ENCODE measurements at regions not wholly inside any gene's neighbourhood (a gene's known extent, or its start where the extent isn't known, plus 50 kb on each side); places are given as distances from the start of the nearest gene placed in this dataset.

GRCh38 chr5:87105577-87105976 is 162.1 kb upstream of the RASA1 start:
- Mint-ChIP-seq H3K9me3 (peaks cover 5% of the 10 kb centered on the region), H3K4me3 (no peak overlapping the region), H3K27me3 (no peaks in the 10 kb centered on the region), H3K27ac (peak overlapping the region in 1 of 2 donors; percentile 12), H3K36me3 (peaks cover 6% of the 10 kb centered on the region), H3K4me1 (ENCODE audit: low read depth in 2 of 2) (peaks cover 28 to 30% of the 10 kb centered on the region in 2 donors)
- DNase-seq (ENCODE audit: low spot score) (no peak), ATAC-seq (no peak)

GRCh38 chr5:87109746-87110145 is 157.9 kb upstream of the RASA1 start:
- Mint-ChIP-seq H3K27me3 (no peaks in the 10 kb centered on the region), H3K9me3 (peaks cover 3% of the 10 kb centered on the region), H3K4me1 (ENCODE audit: low read depth in 2 of 2) (peaks cover 4 to 15% of the 10 kb centered on the region in 2 donors), H3K4me3 (no peak overlapping the region), H3K27ac (no peak overlapping the region), H3K36me3 (peaks cover 6% of the 10 kb centered on the region)
- ATAC-seq (no peak), DNase-seq (ENCODE audit: low spot score) (no peak)

- H3K27me3 Mint-ChIP-seq = no peaks in the 10 kb centered on the region
- no peaks in the 10 kb centered on the region for H3K36me3 Mint-ChIP-seq
- peaks cover 4 to 15% of the 10 kb centered on the region in 2 donors for H3K4me1 Mint-ChIP-seq (ENCODE audit: low read depth in 2 of 2)
- H3K27ac Mint-ChIP-seq = no peak overlapping the region
- no peak for DNase-seq (ENCODE audit: low spot score)
- H3K4me3 Mint-ChIP-seq = no peak overlapping the region
- H3K9me3 Mint-ChIP-seq = no peaks in the 10 kb centered on the region
- no peak for ATAC-seq
Observed at GRCh38 chr5:87110721-87111120, 157.0 kb upstream of the RASA1 start.

- Mint-ChIP-seq H3K4me3 (no peak overlapping the region), H3K36me3 (no peaks in the 10 kb centered on the region), H3K27ac (no peak overlapping the region), H3K4me1 (ENCODE audit: low read depth in 2 of 2) (peaks cover 15 to 31% of the 10 kb centered on the region in 2 donors), H3K27me3 (no peaks in the 10 kb centered on the region), H3K9me3 (no peaks in the 10 kb centered on the region)
- DNase-seq (ENCODE audit: low spot score) (no peak), ATAC-seq (no peak)
Observed at GRCh38 chr5:87113861-87114260, 153.8 kb upstream of the RASA1 start.

GRCh38 chr5:87114631-87115030 is 153.1 kb upstream of the RASA1 start:
- Mint-ChIP-seq H3K4me3 (no peak overlapping the region), H3K4me1 (ENCODE audit: low read depth in 2 of 2) (peaks cover 22 to 39% of the 10 kb centered on the region in 2 donors), H3K36me3 (no peaks in the 10 kb centered on the region), H3K27me3 (no peaks in the 10 kb centered on the region), H3K27ac (peak overlapping the region in 1 of 2 donors; percentile 8), H3K9me3 (peaks cover 3% of the 10 kb centered on the region)
- no peak for DNase-seq (ENCODE audit: low spot score)
- no peak for ATAC-seq

GRCh38 chr5:87115839-87116364 is 151.8 kb upstream of the RASA1 start:
- no peak overlapping the region for H3K4me3 Mint-ChIP-seq
- no peaks in the 10 kb centered on the region for H3K36me3 Mint-ChIP-seq
- H3K9me3 Mint-ChIP-seq = peaks cover 7% of the 10 kb centered on the region
- peaks cover 33 to 52% of the 10 kb centered on the region in 2 donors for H3K4me1 Mint-ChIP-seq (ENCODE audit: low read depth in 2 of 2)
- H3K27me3 Mint-ChIP-seq = no peaks in the 10 kb centered on the region
- DNase-seq (ENCODE audit: low spot score) = no peak
- H3K27ac Mint-ChIP-seq = no peak overlapping the region
- no peak for ATAC-seq

GRCh38 chr5:87116825-87117512 is 150.7 kb upstream of the RASA1 start:
- Mint-ChIP-seq H3K27ac (peak overlapping the region; percentile 15 to 40), H3K27me3 (no peaks in the 10 kb centered on the region)
- peak in 1 of 2 donors; percentile 65 for ATAC-seq

GRCh38 chr5:87119588-87119987 is 148.1 kb upstream of the RASA1 start:
- no peaks in the 10 kb centered on the region for H3K27me3 Mint-ChIP-seq
- H3K27ac Mint-ChIP-seq = peak overlapping the region; percentile 70 to 76

More at GRCh38 chr5:87116825-87117512, 150.7 kb upstream of the RASA1 start:
- DNase-seq (ENCODE audit: low spot score) = no peak
- peak overlapping the region; percentile 4 for H3K4me3 Mint-ChIP-seq
- peaks cover 37 to 62% of the 10 kb centered on the region in 2 donors for H3K4me1 Mint-ChIP-seq (ENCODE audit: low read depth in 2 of 2)
- no peaks in the 10 kb centered on the region for H3K36me3 Mint-ChIP-seq
- H3K9me3 Mint-ChIP-seq = peaks cover 7% of the 10 kb centered on the region

GRCh38 chr5:87120518-87121303 is 147.0 kb upstream of the RASA1 start:
- Mint-ChIP-seq H3K4me3 (peak overlapping the region; percentile 77), H3K9me3 (peaks cover 7% of the 10 kb centered on the region), H3K4me1 (ENCODE audit: low read depth in 2 of 2) (peaks cover 43 to 61% of the 10 kb centered on the region in 2 donors), H3K36me3 (no peaks in the 10 kb centered on the region), H3K27ac (peak overlapping the region; percentile 70 to 76), H3K27me3 (no peaks in the 10 kb centered on the region)
- no peak for DNase-seq (ENCODE audit: low spot score)
- ATAC-seq = peak; percentile 73 to 85

More at GRCh38 chr5:87119588-87119987, 148.1 kb upstream of the RASA1 start:
- ATAC-seq (no peak), DNase-seq (ENCODE audit: low spot score) (no peak)
- peak overlapping the region; percentile 12 for H3K4me3 Mint-ChIP-seq
- H3K9me3 Mint-ChIP-seq = peaks cover 7% of the 10 kb centered on the region
- H3K36me3 Mint-ChIP-seq = no peaks in the 10 kb centered on the region
- H3K4me1 Mint-ChIP-seq (ENCODE audit: low read depth in 2 of 2) = peaks cover 43 to 61% of the 10 kb centered on the region in 2 donors

GRCh38 chr5:87121304-87122150 is 146.2 kb upstream of the RASA1 start:
- H3K9me3 Mint-ChIP-seq = peaks cover 7% of the 10 kb centered on the region
- H3K4me3 Mint-ChIP-seq = peak overlapping the region; percentile 77
- peaks cover 43 to 61% of the 10 kb centered on the region in 2 donors for H3K4me1 Mint-ChIP-seq (ENCODE audit: low read depth in 2 of 2)
- peak overlapping the region; percentile 70 to 76 for H3K27ac Mint-ChIP-seq
- no peaks in the 10 kb centered on the region for H3K36me3 Mint-ChIP-seq
- ATAC-seq (peak; percentile 85 to 94), DNase-seq (ENCODE audit: low spot score) (no peak)
- H3K27me3 Mint-ChIP-seq = no peaks in the 10 kb centered on the region

GRCh38 chr5:87122151-87122977 is 145.3 kb upstream of the RASA1 start:
- DNase-seq (ENCODE audit: low spot score) (no peak), ATAC-seq (peak; percentile 48 to 52)
- H3K27ac Mint-ChIP-seq = peak overlapping the region; percentile 70 to 76
- H3K4me1 Mint-ChIP-seq (ENCODE audit: low read depth in 2 of 2) = peaks cover 40 to 57% of the 10 kb centered on the region in 2 donors
- H3K36me3 Mint-ChIP-seq = no peaks in the 10 kb centered on the region
- H3K27me3 Mint-ChIP-seq = no peaks in the 10 kb centered on the region
- peak overlapping the region; percentile 77 for H3K4me3 Mint-ChIP-seq
- H3K9me3 Mint-ChIP-seq = peaks cover 9% of the 10 kb centered on the region

GRCh38 chr5:87125766-87126165 is 141.9 kb upstream of the RASA1 start:
- Mint-ChIP-seq H3K36me3 (no peaks in the 10 kb centered on the region), H3K4me3 (no peak overlapping the region), H3K27me3 (no peaks in the 10 kb centered on the region), H3K9me3 (peaks cover 2% of the 10 kb centered on the region), H3K4me1 (ENCODE audit: low read depth in 2 of 2) (peaks cover 24 to 46% of the 10 kb centered on the region in 2 donors), H3K27ac (no peak overlapping the region)
- ATAC-seq = no peak
- no peak for DNase-seq (ENCODE audit: low spot score)

Measured in natural killer cell treated with Interleukin-12 subunit alpha and Interleukin-12 subunit beta and Interleukin-15 and Interleukin-18, amount 100 ng/mL, for 72 hours (primary cell).